Upper lobe of left lung (tissue), 6 donors: ENCODE measurements at regions not wholly inside any gene's neighbourhood (a gene's known extent, or its start where the extent isn't known, plus 50 kb on each side); places are given as distances from the start of the nearest gene placed in this dataset.

ENCODE experiments used
- ATAC-seq, 2 donors: fragments of 200-7000 bp; cut with Tn5 transposase; one replicate each; pipeline ENCODE4 v1.9.1; 2022; ENCODE audit warnings: mild to moderate bottlenecking in 2 of 2, moderate library complexity in 2 of 2; ENCODE audit not compliant: low FRiP score in 2 of 2
- DNase-seq, 2 donors: peaks; one replicate each; pipeline ENCODE4 v3.0.0-alpha.2; 2019 to 2020
- H3K27ac ChIP-seq, 4 donors: fragments of 200-600 bp; sonication (generic); one replicate each; pipeline ENCODE4 v1.5.1; 2016 to 2019
- H3K27me3 ChIP-seq, 4 donors: fragments of 200-600 bp; sonication (generic); one replicate each; pipeline ENCODE4 v1.5.1; 2017 to 2019
- H3K36me3 ChIP-seq, 4 donors: fragments of 200-600 bp; sonication (generic); one replicate each; pipeline ENCODE4 v1.5.1; 2016 to 2019
- H3K4me1 ChIP-seq, 4 donors: fragments of 200-600 bp; sonication (generic); one replicate each; pipeline ENCODE4 v1.5.1; 2018 to 2019
- H3K4me3 ChIP-seq, 4 donors: fragments of 200-600 bp; sonication (generic); one replicate each; pipeline ENCODE4 v1.5.1; 2017 to 2019; ENCODE audit warnings: mild to moderate bottlenecking in 2 of 4, moderate library complexity in 1 of 4
- H3K9me3 ChIP-seq, 4 donors: fragments of 200-600 bp; sonication (generic); one replicate each; pipeline ENCODE4 v1.5.1; 2018 to 2019
- CTCF ChIP-seq, 6 experiments: fragments of 450-650 bp in 4 of 6; fragments of 200-600 bp in 2 of 6; sonication (generic) in 2 of 6; IDR thresholded peaks; one replicate each; pipeline ENCODE4 v1.5.1; 2016 to 2019; ENCODE audit warnings: antibody characterized with exemption in 6 of 6
- EP300 ChIP-seq, 4 donors: sonication (generic); formaldehyde crosslinking; IDR thresholded peaks; one replicate each; pipeline ENCODE4 v1.5.1; 2017; ENCODE audit warnings: antibody characterized with exemption in 4 of 4, control low read depth in 2 of 4
- POLR2A ChIP-seq, 4 donors: fragments of 450-650 bp; IDR thresholded peaks; one replicate each; pipeline ENCODE4 v1.5.1; 2016 to 2017; ENCODE audit warnings: antibody characterized with exemption in 4 of 4, mild to moderate bottlenecking in 2 of 4
- POLR2AphosphoS5 ChIP-seq, 2 donors: sonication (generic); formaldehyde crosslinking; IDR thresholded peaks; one replicate each; pipeline ENCODE4 v1.5.1; 2017; ENCODE audit warnings: antibody characterized with exemption in 2 of 2
- WGBS, 2 donors: methylation state at CpG; one replicate each; pipeline ENCODE4 v1.1.5; 2017 to 2018; 5-methylcytosine and 5-hydroxymethylcytosine counted together
- donor health status: DM: no; HTN: no; CAD: no; lungs with moderate emphysema.
- donor health status: DM: no; HTN: yes; CAD: no; lungs with severe emphysema.

GRCh38 chr1:100622506-100622905 is 84.6 kb downstream of the GPR88 start:
- WGBS, 2 donors = 88 to 89% methylated on average over 1 of the region's 1 CpG
- Histone ChIP-seq H3K27ac (no peak overlapping the region), H3K27me3 (no peaks in the 10 kb centered on the region), H3K4me1 (peaks cover 6 to 18% (median 11%) of the 10 kb centered on the region in 4 donors), H3K4me3 (no peak overlapping the region), H3K36me3 (no peaks in the 10 kb centered on the region), H3K9me3 (no peaks in the 10 kb centered on the region)
- DNase-seq (no peak), ATAC-seq (no peak)
- TF ChIP-seq POLR2AphosphoS5 (IDR thresholded peaks at IDR 0.05) = no peak

GRCh38 chr1:100622966-100623762 is 85.2 kb downstream of the GPR88 start:
- H3K4me3 ChIP-seq = no peak overlapping the region
- no peak overlapping the region for H3K27ac ChIP-seq
- H3K9me3 ChIP-seq = no peaks in the 10 kb centered on the region
- no peaks in the 10 kb centered on the region for H3K27me3 ChIP-seq
- 35 to 37% methylated on average over 5 of the region's 5 CpGs for WGBS, 2 donors
- no peak for TF ChIP-seq EP300 (IDR thresholded peaks at IDR 0.05)
- no peak for TF ChIP-seq POLR2A (IDR thresholded peaks at IDR 0.05)
- TF ChIP-seq POLR2AphosphoS5 (IDR thresholded peaks at IDR 0.05) = no peak
- TF ChIP-seq CTCF (IDR thresholded peaks at IDR 0.05) = no peak
- DNase-seq (no peak), ATAC-seq (peak in 1 of 2 donors; percentile 27)
- peaks cover 11 to 18% (median 11%) of the 10 kb centered on the region in 4 donors for H3K4me1 ChIP-seq
- H3K36me3 ChIP-seq = no peaks in the 10 kb centered on the region

- Histone ChIP-seq H3K36me3 (no peaks in the 10 kb centered on the region), H3K27ac (no peak overlapping the region), H3K4me1 (peaks cover 11 to 18% (median 12%) of the 10 kb centered on the region in 4 donors), H3K9me3 (no peaks in the 10 kb centered on the region), H3K4me3 (no peak overlapping the region), H3K27me3 (no peaks in the 10 kb centered on the region)
- no peak for DNase-seq
- WGBS, 2 donors = 64 to 69% methylated on average over 9 of the region's 9 CpGs
- ATAC-seq = no peak
- TF ChIP-seq EP300 (IDR thresholded peaks at IDR 0.05) = no peak
- TF ChIP-seq POLR2A (IDR thresholded peaks at IDR 0.05) = no peak
Observed at GRCh38 chr1:100624886-100625610, 87.1 kb downstream of the GPR88 start.

GRCh38 chr1:100626397-100626796 is 88.5 kb downstream of the GPR88 start:
- no peaks in the 10 kb centered on the region for H3K36me3 ChIP-seq
- peak overlapping the region in 1 of 4 donors; percentile 48 for H3K27ac ChIP-seq
- ATAC-seq (no peak), DNase-seq (no peak)
- TF ChIP-seq CTCF (IDR thresholded peaks at IDR 0.05) (no peak), POLR2AphosphoS5 (IDR thresholded peaks at IDR 0.05) (no peak)
- H3K4me3 ChIP-seq = no peak overlapping the region
- H3K4me1 ChIP-seq = peaks cover 11 to 18% (median 12%) of the 10 kb centered on the region in 4 donors
- H3K27me3 ChIP-seq = no peaks in the 10 kb centered on the region
- H3K9me3 ChIP-seq = no peaks in the 10 kb centered on the region
- WGBS, 2 donors = 49 to 54% methylated on average over 3 of the region's 3 CpGs

GRCh38 chr1:100627054-100627716 is 89.2 kb downstream of the GPR88 start:
- Histone ChIP-seq H3K9me3 (no peaks in the 10 kb centered on the region), H3K27me3 (no peaks in the 10 kb centered on the region), H3K4me1 (peaks cover 5 to 18% (median 10%) of the 10 kb centered on the region in 4 donors), H3K4me3 (no peak overlapping the region), H3K36me3 (no peaks in the 10 kb centered on the region), H3K27ac (peak overlapping the region in 2 of 4 donors; percentile 13 to 48)
- ATAC-seq (peak in 1 of 2 donors; percentile 60), DNase-seq (no peak)
- WGBS, 2 donors = 51 to 75% methylated on average over 5 of the region's 5 CpGs
- TF ChIP-seq POLR2AphosphoS5 (IDR thresholded peaks at IDR 0.05) (no peak), EP300 (IDR thresholded peaks at IDR 0.05) (no peak), POLR2A (IDR thresholded peaks at IDR 0.05) (no peak), CTCF (IDR thresholded peaks at IDR 0.05) (no peak)
